GM19455 (cell line): ENCODE measurements at regions not wholly inside any gene's neighbourhood (a gene's known extent, or its start where the extent isn't known, plus 50 kb on each side); places are given as distances from the start of the nearest gene placed in this dataset.

Source experiments
- ATAC-seq: cut with Tn5 transposase; IDR thresholded peaks from one replicate; pipeline ENCODE4 v1.9.1; 2021; ENCODE audit not compliant: unreplicated experiment

GRCh38 chr13:64305246-64305645 lies 2889.6 kb upstream of the PCDH20 start:
- no peak for ATAC-seq

GRCh38 chr13:64300239-64300638 lies 2884.6 kb upstream of the PCDH20 start:
- no peak for ATAC-seq

GRCh38 chr13:64293923-64294322 lies 2878.3 kb upstream of the PCDH20 start:
- no peak for ATAC-seq

GRCh38 chr13:64289702-64290101 lies 2874.1 kb upstream of the PCDH20 start:
- ATAC-seq: no peak

- no peak for ATAC-seq
Observed at GRCh38 chr13:64283926-64284325, 2868.3 kb upstream of the PCDH20 start.

- no peak for ATAC-seq
Observed at GRCh38 chr13:64278493-64278892, 2862.8 kb upstream of the PCDH20 start.

GRCh38 chr13:64277097-64277496 lies 2861.4 kb upstream of the PCDH20 start:
- no peak for ATAC-seq

GRCh38 chr13:64276232-64276631 lies 2860.6 kb upstream of the PCDH20 start:
- no peak for ATAC-seq

- ATAC-seq: no peak
Observed at GRCh38 chr13:64274481-64275217, 2859.0 kb upstream of the PCDH20 start.

- ATAC-seq: no peak
Observed at GRCh38 chr13:64273780-64274179, 2858.1 kb upstream of the PCDH20 start.

GRCh38 chr13:64272681-64273080 lies 2857.0 kb upstream of the PCDH20 start:
- ATAC-seq: no peak

- no peak for ATAC-seq
Observed at GRCh38 chr13:64266024-64266423, 2850.4 kb upstream of the PCDH20 start.

- ATAC-seq: no peak
Observed at GRCh38 chr13:64263285-64263684, 2847.6 kb upstream of the PCDH20 start.

GRCh38 chr13:64256751-64257150 lies 2841.1 kb upstream of the PCDH20 start:
- no peak for ATAC-seq

GRCh38 chr13:64255988-64256387 lies 2840.3 kb upstream of the PCDH20 start:
- no peak for ATAC-seq

- ATAC-seq: no peak
Observed at GRCh38 chr13:64248371-64249065, 2832.9 kb upstream of the PCDH20 start.

- no peak for ATAC-seq
Observed at GRCh38 chr13:64239372-64239771, 2823.7 kb upstream of the PCDH20 start.

- ATAC-seq: no peak
Observed at GRCh38 chr13:64234255-64234654, 2818.6 kb upstream of the PCDH20 start.

- no peak for ATAC-seq
Observed at GRCh38 chr13:64223016-64223415, 2807.4 kb upstream of the PCDH20 start.

- ATAC-seq: no peak
Observed at GRCh38 chr13:64206430-64207225, 2791.0 kb upstream of the PCDH20 start.

GRCh38 chr13:64202517-64202916 lies 2786.9 kb upstream of the PCDH20 start:
- ATAC-seq: no peak

GRCh38 chr13:64197232-64197631 lies 2781.6 kb upstream of the PCDH20 start:
- no peak for ATAC-seq
